Body of pancreas (tissue), 4 donors: ENCODE measurements at regions not wholly inside any gene's neighbourhood (a gene's known extent, or its start where the extent isn't known, plus 50 kb on each side); places are given as distances from the start of the nearest gene placed in this dataset.

ENCODE experiments used
- CTCF ChIP-seq, 7 experiments: fragments of 450-650 bp in 4 of 7; fragments of 200-600 bp in 3 of 7; sonication (generic) in 3 of 7; IDR thresholded peaks; one replicate each; pipeline ENCODE4 v1.5.1; 2016 to 2019; ENCODE audit warnings: antibody characterized with exemption in 7 of 7
- POLR2A ChIP-seq, 3 donors: fragments of 450-650 bp; IDR thresholded peaks; one replicate each; pipeline ENCODE4 v1.6.1; 2016; ENCODE audit warnings: antibody characterized with exemption in 3 of 3, mild to moderate bottlenecking in 2 of 3

GRCh38 chr18:22344908-22345670 is 72.6 kb downstream of the CTAGE1 start:
- no peak for TF ChIP-seq CTCF (IDR thresholded peaks at IDR 0.05)
- no peak for TF ChIP-seq POLR2A (IDR thresholded peaks at IDR 0.05)
